Body of pancreas (tissue), 4 donors: ENCODE measurements at regions not wholly inside any gene's neighbourhood (a gene's known extent, or its start where the extent isn't known, plus 50 kb on each side); places are given as distances from the start of the nearest gene placed in this dataset.

Experiments used
- ATAC-seq: fragments of 150-250 bp; one replicate; pipeline ENCODE4 v1.9.1; 2016
- DNase-seq, 4 donors: peaks; one replicate each; pipeline ENCODE4 v3.0.0-alpha.2; 2019
- H3K27ac ChIP-seq, 4 donors: fragments of 200-600 bp; sonication (generic); 1 replicate in 3 of 4; 2 replicates in 1 of 4; pipeline versions ENCODE4 v1.5.1 to v1.6.1; 2016 to 2019; ENCODE audit warnings: mild to moderate bottlenecking in 1 of 4, mixed read lengths in 1 of 4, moderate library complexity in 1 of 4
- H3K27me3 ChIP-seq, 2 donors: fragments of 200-600 bp; sonication (generic); one replicate each; pipeline ENCODE4 v1.6.0; 2016; ENCODE audit warnings: mild to moderate bottlenecking in 1 of 2
- H3K36me3 ChIP-seq, 2 donors: fragments of 200-600 bp; sonication (generic); replicated peaks in 1 of 2; 2 replicates each; pipeline ENCODE4 v1.5.1; 2016; ENCODE audit warnings: low read depth in 2 of 2; ENCODE audit not compliant: insufficient read depth in 1 of 2
- H3K4me1 ChIP-seq: fragments of 200-600 bp; sonication (generic); one replicate; pipeline ENCODE4 v1.6.0; 2016
- H3K4me3 ChIP-seq, 2 donors: fragments of 200-600 bp; sonication (generic); 1 replicate in 1 of 2; 2 replicates in 1 of 2; pipeline ENCODE4 v1.5.1; 2016 to 2019
- H3K9me3 ChIP-seq, 3 donors: fragments of 200-600 bp; sonication (generic); 1 replicate in 2 of 3; 2 replicates in 1 of 3; pipeline ENCODE4 v1.5.1; 2016
- CTCF ChIP-seq, 7 experiments: fragments of 450-650 bp in 4 of 7; fragments of 200-600 bp in 3 of 7; sonication (generic) in 3 of 7; IDR thresholded peaks; one replicate each; pipeline ENCODE4 v1.5.1; 2016 to 2019; ENCODE audit warnings: antibody characterized with exemption in 7 of 7
- POLR2A ChIP-seq, 3 donors: fragments of 450-650 bp; IDR thresholded peaks; one replicate each; pipeline ENCODE4 v1.6.1; 2016; ENCODE audit warnings: antibody characterized with exemption in 3 of 3, mild to moderate bottlenecking in 2 of 3
- WGBS, 2 donors: methylation state at CpG; one replicate each; pipeline ENCODE4 v1.1.5; 2017; 5-methylcytosine and 5-hydroxymethylcytosine counted together
- intact Hi-C: fragments of 100-400 bp; cut with DNase I; formaldehyde crosslinking; loops from one replicate; pipeline ENCODE4 v1.15.1; 2023

GRCh38 chr6:163892824-163893561 lies 478.5 kb downstream of the QKI start:
- no peak for TF ChIP-seq CTCF (IDR thresholded peaks at IDR 0.05)
- TF ChIP-seq POLR2A (IDR thresholded peaks at IDR 0.05), result no peak
- ATAC-seq (no peak), DNase-seq (no peak)
- no peak overlapping the region for H3K27ac ChIP-seq
- H3K9me3 ChIP-seq, result no peaks in the 10 kb centered on the region
- no peak overlapping the region for H3K4me3 ChIP-seq
- no peaks in the 10 kb centered on the region for H3K4me1 ChIP-seq
- intact Hi-C loops, result no loop called here
- no peaks in the 10 kb centered on the region for H3K36me3 ChIP-seq
- WGBS, 2 donors, result 69 to 79% methylated on average over 12 of the region's 12 CpGs
- H3K27me3 ChIP-seq, result no peaks in the 10 kb centered on the region

DNA sequence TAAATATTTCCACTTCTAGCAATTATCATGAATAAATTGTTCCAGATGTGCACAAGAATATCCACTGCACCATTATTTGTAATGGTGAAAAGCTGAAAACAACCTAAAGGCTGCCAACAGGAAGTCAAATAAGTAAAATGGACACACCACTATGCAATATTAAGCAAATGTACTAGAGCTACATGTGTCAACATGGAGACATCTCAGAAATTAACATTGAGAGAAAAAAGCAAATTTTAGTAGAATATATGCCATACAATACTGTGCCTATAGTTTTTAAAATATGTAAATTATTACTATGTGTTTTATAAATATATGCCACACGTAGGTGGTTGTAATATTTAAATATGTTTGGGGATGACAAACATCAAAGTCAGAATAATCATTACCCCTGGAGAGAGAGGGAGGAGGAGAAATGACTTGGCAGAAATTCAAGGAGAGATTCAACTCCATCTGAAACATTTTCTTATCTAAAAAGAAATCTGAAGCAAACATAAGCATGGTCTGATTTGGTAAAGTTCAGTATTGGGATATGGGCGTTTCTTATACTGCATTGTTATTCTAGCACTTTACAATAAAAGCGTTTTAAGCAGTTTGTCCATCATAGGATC lies 475.5 kb downstream of the QKI start:
- Histone ChIP-seq H3K27me3 (no peaks in the 10 kb centered on the region), H3K27ac (no peak overlapping the region), H3K4me1 (no peaks in the 10 kb centered on the region), H3K4me3 (no peak overlapping the region), H3K36me3 (no peaks in the 10 kb centered on the region), H3K9me3 (no peaks in the 10 kb centered on the region)
- intact Hi-C loops, result no loop called here
- DNase-seq (no peak), ATAC-seq (no peak)
- WGBS, 2 donors, result 53 to 58% methylated on average over 3 of the region's 3 CpGs
- no peak for TF ChIP-seq CTCF (IDR thresholded peaks at IDR 0.05)
- TF ChIP-seq POLR2A (IDR thresholded peaks at IDR 0.05), result no peak

DNA sequence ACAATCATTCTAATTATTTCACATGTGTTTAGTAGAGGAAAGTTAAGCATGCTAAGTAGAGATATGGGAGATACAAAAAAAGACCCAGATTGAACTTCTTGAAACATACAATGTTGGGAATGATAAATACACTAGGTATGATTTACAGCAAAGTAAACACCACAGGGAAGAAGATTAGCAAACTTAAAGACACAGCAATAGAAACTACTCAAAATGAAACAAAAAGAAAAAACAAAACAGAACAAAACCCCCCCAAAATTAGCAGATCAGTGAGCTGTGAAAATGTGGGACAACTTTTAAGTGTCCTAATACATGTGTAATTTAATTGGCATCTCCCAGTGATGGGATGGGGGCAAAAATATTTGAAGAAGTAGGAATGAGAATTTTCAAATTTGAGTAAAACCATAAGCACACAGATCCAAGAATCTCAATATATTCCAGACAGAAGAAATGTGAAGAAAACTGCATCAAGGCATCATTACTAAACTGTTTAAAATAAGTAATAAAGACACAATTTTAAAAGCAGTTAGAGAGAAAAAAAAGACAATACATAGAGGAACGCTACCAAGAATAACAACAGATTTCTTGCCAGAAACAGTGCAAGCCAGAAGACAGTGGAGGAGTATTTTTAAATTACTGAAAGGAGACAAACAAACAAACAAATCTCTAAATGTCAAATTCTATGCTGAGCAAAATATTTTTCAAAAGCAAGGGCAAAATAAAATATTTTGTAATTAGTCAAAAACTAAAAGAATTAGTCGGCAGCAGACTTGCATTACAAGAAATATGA lies 473.7 kb downstream of the QKI start:
- WGBS, 2 donors, result 71 to 79% methylated on average over 2 of the region's 2 CpGs
- Histone ChIP-seq H3K27me3 (no peaks in the 10 kb centered on the region), H3K4me3 (no peak overlapping the region), H3K27ac (no peak overlapping the region), H3K36me3 (no peaks in the 10 kb centered on the region), H3K4me1 (no peaks in the 10 kb centered on the region), H3K9me3 (no peaks in the 10 kb centered on the region)
- DNase-seq (no peak), ATAC-seq (no peak)
- TF ChIP-seq POLR2A (IDR thresholded peaks at IDR 0.05) (no peak), CTCF (IDR thresholded peaks at IDR 0.05) (no peak)
- intact Hi-C loops, result no loop called here

DNA sequence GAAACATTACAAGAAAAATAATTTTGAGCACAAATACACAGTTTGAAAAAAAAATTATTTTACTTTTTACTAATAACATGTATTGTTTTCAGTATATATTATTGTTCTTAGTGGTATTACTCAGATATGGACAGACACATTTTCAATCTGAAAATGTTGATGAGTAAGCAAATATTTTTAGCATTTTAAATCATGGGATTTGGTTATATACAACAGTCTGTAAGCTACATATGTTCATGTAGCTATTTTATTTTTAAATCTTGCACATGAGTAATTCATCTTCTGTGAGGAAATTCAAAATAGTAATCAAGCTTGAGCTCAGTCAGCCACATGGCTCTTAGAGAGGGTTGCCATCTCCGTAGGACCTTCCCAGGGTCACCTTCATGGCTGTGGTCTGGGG lies 471.9 kb downstream of the QKI start:
- Histone ChIP-seq H3K36me3 (no peaks in the 10 kb centered on the region), H3K9me3 (no peaks in the 10 kb centered on the region), H3K4me3 (no peak overlapping the region), H3K4me1 (no peaks in the 10 kb centered on the region), H3K27me3 (no peaks in the 10 kb centered on the region), H3K27ac (no peak overlapping the region)
- 67 to 92% methylated on average over 1 of the region's 1 CpG for WGBS, 2 donors
- no peak for DNase-seq
- intact Hi-C loops, result no loop called here
- no peak for TF ChIP-seq POLR2A (IDR thresholded peaks at IDR 0.05)
- TF ChIP-seq CTCF (IDR thresholded peaks at IDR 0.05), result no peak
- ATAC-seq, result no peak
